HCT116 (cell line): ENCODE measurements at regions not wholly inside any gene's neighbourhood (a gene's known extent, or its start where the extent isn't known, plus 50 kb on each side); places are given as distances from the start of the nearest gene placed in this dataset.

ENCODE experiments used
- ATAC-seq: fragments of 200-7000 bp; cut with Tn5 transposase; 2 replicates; pipeline ENCODE4 v1.9.1; 2020; ENCODE audit warnings: mild to moderate bottlenecking, moderate library complexity
- BruUV-seq: library from RNA; stranded (reverse); fragments of 400-500 nt; replicated peaks from 2 replicates; lab custom pipeline; 2021; lab: Mats Ljungman, UMichigan
- CTCF ChIA-PET: fragments of 300-600 bp; sonication (Branson Sonifier 250); formaldehyde crosslinking; loops from one replicate; lab custom pipeline; 2021; ENCODE audit warnings: antibody characterized with exemption; lab: Charles Lee
- POLR2A ChIA-PET: fragments of 300-600, 350-600 bp; sonication (Branson Sonifier 250); formaldehyde crosslinking; loops from one replicate; lab custom pipeline; 2021; ENCODE audit warnings: antibody characterized with exemption; lab: Charles Lee
- RAD21 ChIA-PET, 2 experiments: fragments of 300-600 bp; sonication (Branson Sonifier 250); formaldehyde crosslinking; loops; one replicate each; lab custom pipeline; 2023; ENCODE audit warnings: low total read pairs in 2 of 2; ENCODE audit not compliant: uncharacterized antibody in 2 of 2, unreplicated experiment in 2 of 2, low non-redundant PET in 1 of 2; lab: Charles Lee
- DNase-seq: peaks from one replicate; pipeline ENCODE4 v3.0.0-alpha.2; 2010; ENCODE audit warnings: low read depth, low spot score
- H2AFZ ChIP-seq: fragments of 200-600 bp; shearing (Covaris generic), sonication (generic); 2 replicates; pipeline ENCODE4 v1.6.1; 2017; ENCODE audit warnings: low read depth, mixed run types, mixed read lengths, antibody characterized with exemption, low read length; ENCODE audit not compliant: poor library complexity, severe bottlenecking
- H3K27ac ChIP-seq: 2 replicates; pipeline ENCODE4 v1.5.1; 2012; ENCODE audit warnings: low read depth, low read length
- H3K27me3 ChIP-seq: fragments of 200-600 bp; sonication (generic); 2 replicates; pipeline ENCODE4 v1.6.1; 2016; ENCODE audit warnings: mixed run types, low read length, mixed read lengths; ENCODE audit not compliant: insufficient read depth
- H3K36me3 ChIP-seq, 2 experiments: fragments of 200-500 bp in 1 of 2; fragments of 200-600 bp in 1 of 2; sonication (Bioruptor generic) in 1 of 2; sonication (generic) in 1 of 2; 2 replicates each; pipeline versions ENCODE4 v1.5.1 to v1.6.1; 2014 to 2016; ENCODE audit warnings: low read length in 2 of 2, inconsistent platforms in 1 of 2, mixed read lengths in 1 of 2, mixed run types in 1 of 2; ENCODE audit not compliant: insufficient read depth in 2 of 2, control insufficient read depth in 1 of 2
- H3K4me1 ChIP-seq, 2 experiments: fragments of 200-600 bp in 1 of 2; sonication (generic) in 1 of 2; 2 replicates each; pipeline versions ENCODE4 v1.5.1 to v1.6.1; 2012 to 2017; ENCODE audit warnings: low read length in 2 of 2, inconsistent platforms in 1 of 2, mild to moderate bottlenecking in 1 of 2, mixed read lengths in 1 of 2, mixed run types in 1 of 2, moderate library complexity in 1 of 2; ENCODE audit not compliant: insufficient read depth in 2 of 2, control insufficient read depth in 1 of 2
- H3K4me2 ChIP-seq: fragments of 200-600 bp; sonication (generic); 2 replicates; pipeline ENCODE4 v1.6.1; 2017; ENCODE audit warnings: mixed run types, low read length, mixed read lengths
- H3K4me3 ChIP-seq, 2 experiments: fragments of 200-600 bp in 1 of 2; sonication (generic) in 1 of 2; replicated peaks in 1 of 2; 2 replicates each; pipeline ENCODE4 v1.5.1; 2011 to 2016; ENCODE audit warnings: low read length in 2 of 2, control low read depth in 1 of 2, low read depth in 1 of 2, mild to moderate bottlenecking in 1 of 2, mixed read lengths in 1 of 2, mixed run types in 1 of 2
- H3K79me2 ChIP-seq: fragments of 200-600 bp; sonication (generic); 2 replicates; pipeline ENCODE4 v1.6.1; 2017; ENCODE audit warnings: mild to moderate bottlenecking, mixed run types, low read length, moderate library complexity, mixed read lengths; ENCODE audit not compliant: insufficient read depth
- H3K9ac ChIP-seq: fragments of 200-600 bp; sonication (generic); 2 replicates; pipeline ENCODE4 v1.6.1; 2016; ENCODE audit warnings: low read length, mixed read lengths
- H3K9me2 ChIP-seq: fragments of 200-600 bp; sonication (generic), shearing (Covaris generic); 2 replicates; pipeline ENCODE4 v1.6.1; 2017; ENCODE audit warnings: mixed run types, mild to moderate bottlenecking, moderate library complexity; ENCODE audit not compliant: insufficient read depth
- H3K9me3 ChIP-seq, 2 experiments: fragments of 200-500 bp in 1 of 2; fragments of 200-600 bp in 1 of 2; sonication (Bioruptor generic) in 1 of 2; sonication (generic) in 1 of 2; 2 replicates each; pipeline ENCODE4 v1.6.1; 2014 to 2017; ENCODE audit warnings: low read length in 2 of 2, mixed read lengths in 2 of 2, inconsistent platforms in 1 of 2, low read depth in 1 of 2, mild to moderate bottlenecking in 1 of 2, mixed run types in 1 of 2, moderate library complexity in 1 of 2; ENCODE audit not compliant: control insufficient read depth in 1 of 2, insufficient read depth in 1 of 2
- H4K20me1 ChIP-seq: fragments of 200-600 bp; sonication (generic), shearing (Covaris generic); 2 replicates; pipeline ENCODE4 v1.6.1; 2017; ENCODE audit warnings: mixed run types, mild to moderate bottlenecking, moderate library complexity; ENCODE audit not compliant: insufficient read depth
- CBX3 ChIP-seq: IDR thresholded peaks from 2 replicates; pipeline ENCODE4 v1.6.1; 2012; ENCODE audit warnings: low read depth
- CEBPB ChIP-seq: IDR thresholded peaks from 2 replicates; pipeline ENCODE4 v1.6.1; 2012; ENCODE audit warnings: low read depth
- CTCF ChIP-seq, 3 experiments: fragments of 200-600 bp in 1 of 3; sonication (generic) in 1 of 3; IDR thresholded peaks in 2 of 3; conservative IDR thresholded peaks in 1 of 3; 2 replicates each; pipeline ENCODE4 v1.5.1; 2012 to 2017; ENCODE audit warnings: low read depth in 2 of 3, low read length in 2 of 3, antibody characterized with exemption in 1 of 3, borderline replicate concordance in 1 of 3, control low read depth in 1 of 3, mild to moderate bottlenecking in 1 of 3, mixed read lengths in 1 of 3, mixed run types in 1 of 3, moderate library complexity in 1 of 3; ENCODE audit not compliant: insufficient read depth in 1 of 3
- ELF1 ChIP-seq: IDR thresholded peaks from 2 replicates; pipeline ENCODE4 v1.6.1; 2012; ENCODE audit warnings: low read depth, borderline replicate concordance
- EZH2phosphoT487 ChIP-seq: fragments of 200-600 bp; IDR thresholded peaks from 2 replicates; pipeline ENCODE4 v1.6.1; 2018; ENCODE audit warnings: antibody characterized with exemption, borderline replicate concordance
- FOSL1 ChIP-seq: IDR thresholded peaks from 2 replicates; pipeline ENCODE4 v1.6.1; 2012; ENCODE audit warnings: low read depth
- JUND ChIP-seq: IDR thresholded peaks from 2 replicates; pipeline ENCODE4 v1.6.1; 2012
- POLR2A ChIP-seq: IDR thresholded peaks from 2 replicates; pipeline ENCODE4 v1.7.0; 2011; ENCODE audit warnings: borderline replicate concordance; ENCODE audit not compliant: insufficient read depth, insufficient read length; ENCODE audit errors: extremely low read depth
- POLR2AphosphoS5 ChIP-seq: IDR thresholded peaks from 2 replicates; pipeline ENCODE4 v1.6.1; 2011; ENCODE audit warnings: mild to moderate bottlenecking, low read depth, low read length, moderate library complexity
- RAD21 ChIP-seq: IDR thresholded peaks from 2 replicates; pipeline ENCODE4 v1.6.1; 2012; ENCODE audit warnings: low read depth, mild to moderate bottlenecking
- SRF ChIP-seq: IDR thresholded peaks from 2 replicates; pipeline ENCODE4 v1.6.1; 2012; ENCODE audit warnings: low read depth
- TCF7L2 ChIP-seq: IDR thresholded peaks from 2 replicates; pipeline ENCODE4 v1.7.0; 2011; ENCODE audit warnings: borderline replicate concordance, inconsistent platforms; ENCODE audit not compliant: insufficient read depth, insufficient read length; ENCODE audit errors: extremely low read depth
- ZBTB33 ChIP-seq: IDR thresholded peaks from 2 replicates; pipeline ENCODE4 v1.6.1; 2011; ENCODE audit warnings: mild to moderate bottlenecking, low read length, moderate library complexity; ENCODE audit not compliant: insufficient replicate concordance; ENCODE audit errors: extremely low read depth
- ZNF274 ChIP-seq: fragments of 200-500 bp; sonication (Bioruptor generic); IDR thresholded peaks from 2 replicates; pipeline ENCODE4 v1.6.1; 2014; ENCODE audit warnings: mild to moderate bottlenecking, low read depth, low read length, inconsistent platforms
- intact Hi-C: fragments of 100-400 bp; cut with micrococcal nuclease; formaldehyde crosslinking; loops from 2 replicates; pipeline ENCODE4 v1.10.0; 2022
- TF ChIP-seq, protein P1 (sequence below): IDR thresholded peaks from 2 replicates; pipeline ENCODE4 v1.6.1; 2012; ENCODE audit warnings: low read depth

DNA sequence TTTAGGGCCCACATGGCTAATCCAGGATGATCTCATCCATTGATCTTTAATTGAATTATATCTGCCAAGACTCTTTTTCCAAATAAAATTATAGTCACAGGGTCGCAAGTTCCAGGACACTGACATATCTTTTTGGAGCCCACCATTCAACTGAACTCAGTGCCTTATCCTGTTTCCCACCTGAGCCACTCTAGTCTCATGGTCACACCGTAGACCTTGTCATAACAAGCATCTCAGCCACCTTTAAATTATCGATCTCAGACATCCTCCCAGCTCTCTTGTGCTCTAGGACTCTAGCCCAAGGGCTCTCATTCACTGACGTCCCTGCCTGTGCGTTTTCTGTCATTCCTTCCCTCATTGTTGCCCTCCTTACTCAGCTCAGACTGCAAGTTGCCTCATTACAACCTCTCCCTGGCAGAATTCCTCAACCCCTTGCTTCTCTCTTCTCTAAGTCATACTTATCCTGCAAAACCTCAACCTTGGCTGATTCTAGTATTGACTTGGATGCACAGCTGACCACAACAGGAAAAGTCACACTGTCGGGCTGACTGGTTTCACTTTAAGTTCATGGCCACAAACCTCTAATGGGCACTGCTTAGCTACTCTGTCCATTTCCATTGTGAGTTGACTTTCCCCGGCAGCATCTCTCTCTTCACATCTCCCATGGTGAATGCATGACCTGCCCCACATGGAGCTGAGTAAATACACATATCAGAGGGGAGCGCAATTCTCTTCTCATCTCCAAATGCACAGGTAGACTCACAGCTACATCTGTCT, 91.0 kb upstream of the TRIM2 start:
- ATAC-seq (no peak), DNase-seq (no peak)
- H3K27me3 ChIP-seq = no peaks in the 10 kb centered on the region
- no peak overlapping the region for H2AFZ ChIP-seq
- H3K9me2 ChIP-seq = no peaks in the 10 kb centered on the region
- RAD21 ChIA-PET = no interaction called here
- H3K27ac ChIP-seq = no peak overlapping the region
- TF ChIP-seq TCF7L2 = no peak
- no peak for TF ChIP-seq CTCF (IDR thresholded peaks at IDR 0.05 in 2 of 3, conservative IDR thresholded peaks at IDR 0.05 in 1 of 3; ENCODE audit: borderline replicate concordance in 1 of 3, insufficient read depth in 1 of 3, low read depth in 2 of 3, low read length in 2 of 3)
- no peak for TF ChIP-seq CEBPB
- no peak for TF ChIP-seq FOSL1
- no peak for TF ChIP-seq CBX3
- no peak for TF ChIP-seq SRF
- TF ChIP-seq RAD21 = no peak
- TF ChIP-seq, protein P1, sequence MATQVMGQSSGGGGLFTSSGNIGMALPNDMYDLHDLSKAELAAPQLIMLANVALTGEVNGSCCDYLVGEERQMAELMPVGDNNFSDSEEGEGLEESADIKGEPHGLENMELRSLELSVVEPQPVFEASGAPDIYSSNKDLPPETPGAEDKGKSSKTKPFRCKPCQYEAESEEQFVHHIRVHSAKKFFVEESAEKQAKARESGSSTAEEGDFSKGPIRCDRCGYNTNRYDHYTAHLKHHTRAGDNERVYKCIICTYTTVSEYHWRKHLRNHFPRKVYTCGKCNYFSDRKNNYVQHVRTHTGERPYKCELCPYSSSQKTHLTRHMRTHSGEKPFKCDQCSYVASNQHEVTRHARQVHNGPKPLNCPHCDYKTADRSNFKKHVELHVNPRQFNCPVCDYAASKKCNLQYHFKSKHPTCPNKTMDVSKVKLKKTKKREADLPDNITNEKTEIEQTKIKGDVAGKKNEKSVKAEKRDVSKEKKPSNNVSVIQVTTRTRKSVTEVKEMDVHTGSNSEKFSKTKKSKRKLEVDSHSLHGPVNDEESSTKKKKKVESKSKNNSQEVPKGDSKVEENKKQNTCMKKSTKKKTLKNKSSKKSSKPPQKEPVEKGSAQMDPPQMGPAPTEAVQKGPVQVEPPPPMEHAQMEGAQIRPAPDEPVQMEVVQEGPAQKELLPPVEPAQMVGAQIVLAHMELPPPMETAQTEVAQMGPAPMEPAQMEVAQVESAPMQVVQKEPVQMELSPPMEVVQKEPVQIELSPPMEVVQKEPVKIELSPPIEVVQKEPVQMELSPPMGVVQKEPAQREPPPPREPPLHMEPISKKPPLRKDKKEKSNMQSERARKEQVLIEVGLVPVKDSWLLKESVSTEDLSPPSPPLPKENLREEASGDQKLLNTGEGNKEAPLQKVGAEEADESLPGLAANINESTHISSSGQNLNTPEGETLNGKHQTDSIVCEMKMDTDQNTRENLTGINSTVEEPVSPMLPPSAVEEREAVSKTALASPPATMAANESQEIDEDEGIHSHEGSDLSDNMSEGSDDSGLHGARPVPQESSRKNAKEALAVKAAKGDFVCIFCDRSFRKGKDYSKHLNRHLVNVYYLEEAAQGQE = no peak
- TF ChIP-seq POLR2AphosphoS5 = no peak
- no peak for TF ChIP-seq JUND
- TF ChIP-seq ELF1 = no peak
- no peak for TF ChIP-seq ZNF274
- no peak for TF ChIP-seq POLR2A
- no peak for TF ChIP-seq ZBTB33
- no peak for TF ChIP-seq EZH2phosphoT487
- TF ChIP-seq, all 23 proteins: peak for 0
- CTCF ChIA-PET = no interaction called here
- no peak overlapping the region for H3K9ac ChIP-seq
- H3K36me3 ChIP-seq = no peaks in the 10 kb centered on the region
- no TSS peak for BruUV-seq
- H4K20me1 ChIP-seq = no peaks in the 10 kb centered on the region
- no peaks in the 10 kb centered on the region for H3K79me2 ChIP-seq
- intact Hi-C loops = no loop called here
- peaks cover 10 to 26% of the 10 kb centered on the region in 2 experiments for H3K4me1 ChIP-seq
- no peaks in the 10 kb centered on the region for H3K9me3 ChIP-seq
- POLR2A ChIA-PET = interaction anchor here (0.5 kb wide), 1 partner anchor 659 kb away, joined by 4 read pairs; no protein-coding TSS in a partner anchor
- H3K4me2 ChIP-seq = no peak overlapping the region
- H3K4me3 ChIP-seq = no peak overlapping the region
